ENCODE measurements at regions not wholly inside any gene's neighbourhood (a gene's known extent, or its start where the extent isn't known, plus 50 kb on each side); places are given as distances from the start of the nearest gene placed in this dataset.

GRCh38 chr13:57918913-57919312 is 287.4 kb downstream of the PCDH17 start:
- no peak for DNase-seq

GRCh38 chr13:57925250-57925649 is 293.7 kb downstream of the PCDH17 start:
- no peak for DNase-seq

- DNase-seq, result no peak
These were observed 294.2 kb downstream of the PCDH17 start for GRCh38 chr13:57925751-57926150.

- no peak for DNase-seq
These were observed 300.5 kb downstream of the PCDH17 start for GRCh38 chr13:57932061-57932460.

- no peak for DNase-seq
These were observed 302.1 kb downstream of the PCDH17 start for GRCh38 chr13:57933606-57934005.

GRCh38 chr13:57935965-57936364 is 304.4 kb downstream of the PCDH17 start:
- no peak for DNase-seq

GRCh38 chr13:57946361-57946760 is 314.8 kb downstream of the PCDH17 start:
- no peak for DNase-seq

- DNase-seq, result no peak
These were observed 317.3 kb downstream of the PCDH17 start for GRCh38 chr13:57948884-57949283.

GRCh38 chr13:57969951-57970350 is 338.4 kb downstream of the PCDH17 start:
- no peak for DNase-seq

GRCh38 chr13:57970404-57970803 is 338.9 kb downstream of the PCDH17 start:
- no peak for DNase-seq

GRCh38 chr13:57982782-57983181 is 351.2 kb downstream of the PCDH17 start:
- no peak for DNase-seq

GRCh38 chr13:57988276-57988675 is 356.7 kb downstream of the PCDH17 start:
- DNase-seq, result no peak

- DNase-seq, result no peak
These were observed 359.5 kb downstream of the PCDH17 start for GRCh38 chr13:57991041-57991440.

- no peak for DNase-seq
These were observed 360.9 kb downstream of the PCDH17 start for GRCh38 chr13:57992416-57992815.

GRCh38 chr13:57996717-57997116 is 365.2 kb downstream of the PCDH17 start:
- no peak for DNase-seq

GRCh38 chr13:58004751-58005150 is 373.2 kb downstream of the PCDH17 start:
- no peak for DNase-seq

GRCh38 chr13:58018020-58018419 is 386.5 kb downstream of the PCDH17 start:
- DNase-seq, result no peak

GRCh38 chr13:58018865-58019264 is 387.3 kb downstream of the PCDH17 start:
- no peak for DNase-seq

- DNase-seq, result no peak
These were observed 392.6 kb downstream of the PCDH17 start for GRCh38 chr13:58024103-58024502.

GRCh38 chr13:58025821-58026220 is 394.3 kb downstream of the PCDH17 start:
- no peak for DNase-seq

GRCh38 chr13:58032676-58033460 is 401.3 kb downstream of the PCDH17 start:
- DNase-seq, result no peak

GRCh38 chr13:58043971-58044370 is 412.4 kb downstream of the PCDH17 start:
- no peak for DNase-seq

GRCh38 chr13:58048670-58049069 is 417.1 kb downstream of the PCDH17 start:
- DNase-seq, result no peak

GRCh38 chr13:58051396-58051795 is 419.9 kb downstream of the PCDH17 start:
- no peak for DNase-seq

- no peak for DNase-seq
These were observed 420.3 kb downstream of the PCDH17 start for GRCh38 chr13:58051807-58052375.

Data from T-helper 2 cell (primary cell).